ENCODE measurements at regions not wholly inside any gene's neighbourhood (a gene's known extent, or its start where the extent isn't known, plus 50 kb on each side); places are given as distances from the start of the nearest gene placed in this dataset.

- no peak for TF ChIP-seq SP1 (IDR thresholded peaks at IDR 0.05)
- 92% methylated on average over 5 of the region's 5 CpGs for WGBS
- Histone ChIP-seq H3K36me3 (ENCODE audit: control insufficient read depth in 4 of 4, insufficient read depth in 3 of 4, low read depth in 1 of 4, low read length in 3 of 4) (no peaks in the 10 kb centered on the region), H3K9me3 (ENCODE audit: control insufficient read depth in 4 of 4, low read length in 3 of 4) (peaks cover 0 to 2% (median 0%) of the 10 kb centered on the region in 4 donors), H3K27ac (ENCODE audit: low read depth in 1 of 2, low read length in 2 of 2) (no peak overlapping the region), H3K4me3 (ENCODE audit: low read depth in 1 of 3, low read length in 3 of 3) (no peak overlapping the region), H3K27me3 (ENCODE audit: control insufficient read depth in 4 of 4, insufficient read depth in 4 of 4, low read length in 3 of 4) (no peaks in the 10 kb centered on the region), H3K9ac (ENCODE audit: low read depth in 1 of 2, low read length in 2 of 2) (no peak overlapping the region), H3K4me1 (ENCODE audit: control insufficient read depth in 4 of 4, insufficient read depth in 4 of 4, low read length in 3 of 4) (peaks cover 0 to 6% (median 0%) of the 10 kb centered on the region in 4 donors)
- DNase-seq (ENCODE audit: low spot score): no peak
Measured at GRCh38 chr2:226312155-226312554, 487.5 kb downstream of the IRS1 start.

- no peak for TF ChIP-seq GABPA (IDR thresholded peaks at IDR 0.05 in 1 of 2, conservative IDR thresholded peaks at IDR 0.05 in 1 of 2)
- TF ChIP-seq RXRA (IDR thresholded peaks at IDR 0.05): peak in 1 of 2 donors; percentile 23
- H3K27ac ChIP-seq (ENCODE audit: low read depth in 1 of 2, low read length in 2 of 2): no peak overlapping the region
- H3K9ac ChIP-seq (ENCODE audit: low read depth in 1 of 2, low read length in 2 of 2): no peak overlapping the region
- H3K9me3 ChIP-seq (ENCODE audit: control insufficient read depth in 4 of 4, low read length in 3 of 4): peaks cover 0 to 2% (median 0%) of the 10 kb centered on the region in 4 donors
- no peaks in the 10 kb centered on the region for H3K27me3 ChIP-seq (ENCODE audit: control insufficient read depth in 4 of 4, insufficient read depth in 4 of 4, low read length in 3 of 4)
- H3K4me1 ChIP-seq (ENCODE audit: control insufficient read depth in 4 of 4, insufficient read depth in 4 of 4, low read length in 3 of 4): peaks cover 0 to 6% (median 0%) of the 10 kb centered on the region in 4 donors
- DNase-seq (ENCODE audit: low spot score): no peak
- no peaks in the 10 kb centered on the region for H3K36me3 ChIP-seq (ENCODE audit: control insufficient read depth in 4 of 4, insufficient read depth in 3 of 4, low read depth in 1 of 4, low read length in 3 of 4)
- no peak overlapping the region for H3K4me3 ChIP-seq (ENCODE audit: low read depth in 1 of 3, low read length in 3 of 3)
- 64% methylated on average over 6 of the region's 6 CpGs for WGBS
Measured at GRCh38 chr2:226310146-226310545, 489.5 kb downstream of the IRS1 start.

GRCh38 chr2:226308986-226309385 lies 490.6 kb downstream of the IRS1 start:
- Histone ChIP-seq H3K27ac (ENCODE audit: low read depth in 1 of 2, low read length in 2 of 2) (no peak overlapping the region), H3K4me3 (ENCODE audit: low read depth in 1 of 3, low read length in 3 of 3) (no peak overlapping the region), H3K9ac (ENCODE audit: low read depth in 1 of 2, low read length in 2 of 2) (no peak overlapping the region), H3K27me3 (ENCODE audit: control insufficient read depth in 4 of 4, insufficient read depth in 4 of 4, low read length in 3 of 4) (no peaks in the 10 kb centered on the region), H3K36me3 (ENCODE audit: control insufficient read depth in 4 of 4, insufficient read depth in 3 of 4, low read depth in 1 of 4, low read length in 3 of 4) (no peaks in the 10 kb centered on the region), H3K4me1 (ENCODE audit: control insufficient read depth in 4 of 4, insufficient read depth in 4 of 4, low read length in 3 of 4) (peaks cover 0 to 6% (median 0%) of the 10 kb centered on the region in 4 donors), H3K9me3 (ENCODE audit: control insufficient read depth in 4 of 4, low read length in 3 of 4) (peaks cover 0 to 2% (median 0%) of the 10 kb centered on the region in 4 donors)
- DNase-seq (ENCODE audit: low spot score): no peak
- WGBS: 85% methylated on average over 2 of the region's 2 CpGs
- no peak for TF ChIP-seq CTCF (IDR thresholded peaks at IDR 0.05; ENCODE audit: low read depth, low read length, missing input control)
- TF ChIP-seq EGR1 (IDR thresholded peaks at IDR 0.05; ENCODE audit: low read depth in 2 of 2): no peak
- TF ChIP-seq RAD21 (IDR thresholded peaks at IDR 0.05): no peak
- TF ChIP-seq REST (IDR thresholded peaks at IDR 0.05): no peak
- no peak for TF ChIP-seq TAF1 (conservative IDR thresholded peaks at IDR 0.05)
- no peak for TF ChIP-seq RXRA (IDR thresholded peaks at IDR 0.05)
- TF ChIP-seq NR2F2 (IDR thresholded peaks at IDR 0.05): no peak
- TF ChIP-seq SP1 (IDR thresholded peaks at IDR 0.05): no peak
- no peak for TF ChIP-seq JUND (IDR thresholded peaks at IDR 0.05)
- no peak for TF ChIP-seq FOXA1 (IDR thresholded peaks at IDR 0.05)
- TF ChIP-seq ZBTB33 (IDR thresholded peaks at IDR 0.05): no peak
- TF ChIP-seq HNF4G (IDR thresholded peaks at IDR 0.05): no peak
- no peak for TF ChIP-seq ATF3 (IDR thresholded peaks at IDR 0.05)
- TF ChIP-seq HNF4A (conservative IDR thresholded peaks at IDR 0.05): no peak
- TF ChIP-seq GABPA (IDR thresholded peaks at IDR 0.05 in 1 of 2, conservative IDR thresholded peaks at IDR 0.05 in 1 of 2): no peak

Data from liver (tissue), 8 donors.